22Rv1 (cell line): ENCODE measurements at regions not wholly inside any gene's neighbourhood (a gene's known extent, or its start where the extent isn't known, plus 50 kb on each side); places are given as distances from the start of the nearest gene placed in this dataset.

ENCODE experiments used
- ZFX ChIP-seq: fragments of 450-650 bp; IDR thresholded peaks from 2 replicates; pipeline ENCODE4 v1.6.1; 2017; ENCODE audit warnings: antibody characterized with exemption, borderline replicate concordance
- TF ChIP-seq, protein P1 (sequence below): fragments of 450-650 bp; IDR thresholded peaks from 2 replicates; pipeline ENCODE4 v1.5.1; 2017; ENCODE audit warnings: mild to moderate bottlenecking

DNA sequence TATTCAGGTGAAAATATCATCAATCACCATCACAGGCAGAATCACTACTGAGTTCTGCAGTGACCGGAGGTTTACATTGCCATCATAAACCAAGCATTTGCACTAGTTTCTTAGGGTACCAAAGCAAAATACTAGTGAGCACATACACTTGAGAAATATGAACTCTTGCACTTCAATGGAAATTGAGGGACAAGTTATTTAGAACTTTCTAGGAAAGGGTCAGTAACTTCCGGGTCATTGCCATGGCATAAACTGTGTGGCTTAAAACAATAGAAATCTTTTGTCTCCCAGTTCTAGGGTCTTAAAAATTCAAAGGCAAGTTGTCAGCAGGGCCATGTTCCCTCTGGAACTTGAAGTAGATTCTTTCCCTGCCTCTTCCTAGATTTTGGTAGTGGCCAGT, 197.5 kb downstream of the ZC3H11B start:
- TF ChIP-seq, protein P1, sequence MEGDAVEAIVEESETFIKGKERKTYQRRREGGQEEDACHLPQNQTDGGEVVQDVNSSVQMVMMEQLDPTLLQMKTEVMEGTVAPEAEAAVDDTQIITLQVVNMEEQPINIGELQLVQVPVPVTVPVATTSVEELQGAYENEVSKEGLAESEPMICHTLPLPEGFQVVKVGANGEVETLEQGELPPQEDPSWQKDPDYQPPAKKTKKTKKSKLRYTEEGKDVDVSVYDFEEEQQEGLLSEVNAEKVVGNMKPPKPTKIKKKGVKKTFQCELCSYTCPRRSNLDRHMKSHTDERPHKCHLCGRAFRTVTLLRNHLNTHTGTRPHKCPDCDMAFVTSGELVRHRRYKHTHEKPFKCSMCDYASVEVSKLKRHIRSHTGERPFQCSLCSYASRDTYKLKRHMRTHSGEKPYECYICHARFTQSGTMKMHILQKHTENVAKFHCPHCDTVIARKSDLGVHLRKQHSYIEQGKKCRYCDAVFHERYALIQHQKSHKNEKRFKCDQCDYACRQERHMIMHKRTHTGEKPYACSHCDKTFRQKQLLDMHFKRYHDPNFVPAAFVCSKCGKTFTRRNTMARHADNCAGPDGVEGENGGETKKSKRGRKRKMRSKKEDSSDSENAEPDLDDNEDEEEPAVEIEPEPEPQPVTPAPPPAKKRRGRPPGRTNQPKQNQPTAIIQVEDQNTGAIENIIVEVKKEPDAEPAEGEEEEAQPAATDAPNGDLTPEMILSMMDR: no peak
- TF ChIP-seq ZFX: no peak
